Amniotic epithelial cell (primary cell): ENCODE measurements at regions not wholly inside any gene's neighbourhood (a gene's known extent, or its start where the extent isn't known, plus 50 kb on each side); places are given as distances from the start of the nearest gene placed in this dataset.
"Not testable (repeated sequence)": the region's sequence is repeated elsewhere in the genome, so short reads cannot be mapped to it uniquely, and the experiment has no call there.

Experiments used
- DNase-seq: peaks from one replicate; pipeline ENCODE4 v3.0.0-alpha.2; 2010; ENCODE audit warnings: low read depth

- DNase-seq, result no peak
Measured at GRCh38 chr5:25020454-25020853, 375.7 kb upstream of the CDH10 start.

DNA sequence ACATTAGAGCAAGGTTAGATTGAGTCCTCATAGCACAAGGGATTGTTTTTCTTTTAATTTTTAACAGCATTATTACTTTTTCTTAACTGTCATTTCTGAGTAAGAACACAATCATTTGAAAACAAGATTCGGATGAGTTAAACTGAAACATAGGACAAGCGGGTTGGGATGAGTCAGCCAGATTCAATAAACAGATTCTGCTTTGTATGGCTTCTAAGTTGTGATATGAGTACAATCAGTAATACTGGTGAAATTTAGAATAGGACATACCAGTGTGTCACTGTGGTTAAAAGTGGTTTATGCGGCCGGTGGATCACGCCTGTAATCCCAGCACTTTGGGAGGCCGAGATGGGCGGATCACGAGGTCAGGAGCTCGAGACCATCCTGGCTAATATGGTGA lies 364.3 kb upstream of the CDH10 start:
- DNase-seq, result no peak

DNA sequence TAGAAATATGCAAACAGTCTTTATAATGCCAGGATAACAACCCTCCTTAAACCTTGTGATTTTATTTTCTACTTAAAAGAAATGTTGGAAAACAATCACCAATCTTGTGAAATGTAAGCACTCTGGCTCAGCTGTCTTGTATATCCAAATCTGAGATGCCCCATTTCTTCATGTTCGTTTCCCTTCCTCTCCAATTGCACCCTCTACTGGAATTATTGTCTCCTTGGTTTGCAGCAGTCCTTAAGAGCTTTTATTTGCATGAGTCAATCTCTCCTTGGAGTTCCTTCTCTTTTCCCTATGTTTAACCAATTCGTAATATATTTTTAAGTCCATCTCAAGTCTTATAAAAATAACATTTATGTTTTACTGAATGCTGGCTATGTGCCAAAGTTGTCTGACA lies 362.0 kb upstream of the CDH10 start:
- DNase-seq, result no peak

DNA sequence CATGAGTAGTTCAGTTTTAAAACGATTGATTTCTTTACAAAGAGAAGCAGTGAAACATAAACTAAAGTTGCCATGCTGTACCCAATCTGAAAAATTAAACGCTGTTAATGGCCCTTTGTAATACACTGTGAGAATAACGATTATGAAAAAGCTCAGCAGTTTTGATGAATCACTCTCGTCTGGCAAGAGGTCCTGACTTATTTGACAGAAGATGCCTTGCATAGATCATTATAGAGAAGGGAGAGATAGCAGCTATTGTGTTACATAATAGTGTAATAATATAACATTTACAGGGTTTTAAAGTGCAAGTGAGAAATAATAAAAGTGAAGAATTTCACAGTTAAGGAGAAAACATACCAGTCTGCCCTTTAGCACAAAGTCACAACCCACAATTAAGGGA lies 361.5 kb upstream of the CDH10 start:
- DNase-seq, result no peak

GRCh38 chr5:25005431-25005830 lies 360.7 kb upstream of the CDH10 start:
- DNase-seq, result no peak

- no peak for DNase-seq
Measured at GRCh38 chr5:25002371-25002770, 357.6 kb upstream of the CDH10 start.

DNA sequence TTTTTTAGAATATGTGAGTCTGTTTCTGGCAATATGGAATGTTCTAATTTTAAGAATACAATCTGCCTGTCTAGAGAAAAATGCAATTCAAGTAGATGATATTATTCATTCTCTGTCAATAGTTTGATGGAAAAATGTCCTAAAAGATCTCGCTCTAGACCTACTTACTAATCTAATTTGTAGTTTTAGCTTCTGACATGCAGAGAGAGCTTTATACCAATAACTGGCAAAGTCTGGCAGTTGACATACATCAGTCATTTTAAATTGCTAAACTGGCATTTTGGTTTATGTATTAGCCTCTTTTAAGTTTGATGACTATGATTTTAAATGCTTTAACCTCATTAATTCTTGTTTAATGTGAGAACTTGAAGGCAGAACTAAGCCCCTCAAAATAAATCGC lies 355.0 kb upstream of the CDH10 start:
- DNase-seq, result no peak

GRCh38 chr5:24998641-24999040 lies 353.9 kb upstream of the CDH10 start:
- no peak for DNase-seq

DNA sequence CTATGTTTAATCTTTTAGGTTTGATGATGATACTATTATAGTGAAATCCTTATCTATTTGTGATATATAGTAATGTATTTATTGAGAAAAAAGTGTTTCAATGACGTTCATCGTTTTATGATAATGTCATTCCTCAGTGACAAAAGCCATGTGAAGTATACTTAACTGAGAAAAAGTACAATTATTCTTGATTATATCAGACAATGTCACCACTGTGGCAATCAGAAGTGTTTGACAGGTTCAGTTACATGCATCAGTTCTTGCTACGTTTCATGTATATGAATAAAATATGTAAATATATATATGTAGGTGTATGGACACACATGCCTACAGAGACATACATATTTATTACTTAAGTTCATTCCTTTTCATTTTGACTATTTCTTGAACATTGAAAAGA lies 341.5 kb upstream of the CDH10 start:
- no peak for DNase-seq

DNA sequence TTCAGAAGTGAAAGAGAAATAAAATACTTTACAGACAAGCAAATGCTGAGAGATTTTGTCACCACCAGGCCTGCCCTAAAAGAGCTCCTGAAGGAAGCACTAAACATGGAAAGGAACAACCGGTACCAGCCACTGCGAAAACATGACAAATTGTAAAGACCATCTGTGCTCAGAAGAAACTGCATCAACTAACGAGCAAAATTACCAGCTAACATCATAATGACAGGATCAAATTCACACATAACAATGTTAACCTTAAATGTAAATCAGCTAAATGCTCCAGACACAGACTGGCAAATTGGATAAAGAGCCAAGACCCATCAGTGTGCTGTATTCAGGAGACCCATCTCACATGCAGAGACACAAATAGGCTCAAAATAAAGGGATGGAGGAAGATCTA lies 333.8 kb upstream of the CDH10 start:
- DNase-seq, result not testable (repeated sequence)

DNA sequence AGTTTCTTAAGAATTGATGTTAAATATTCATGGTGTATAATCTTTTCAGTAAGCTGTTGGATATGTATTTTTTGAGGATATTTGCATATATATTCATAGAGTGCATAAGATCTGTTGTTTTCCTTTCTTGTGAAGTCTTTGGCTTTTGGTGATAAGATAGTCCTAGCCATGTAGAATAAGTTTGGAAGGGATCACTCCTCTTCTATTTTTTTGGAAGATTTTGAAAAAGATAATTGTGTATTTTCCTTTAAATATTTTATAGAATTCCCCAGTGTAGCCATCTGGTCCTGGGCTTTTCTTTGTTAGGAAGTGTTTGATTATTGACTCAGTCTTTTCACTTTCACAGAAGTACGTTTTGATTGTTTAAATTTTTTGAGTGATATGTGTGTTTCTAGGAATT lies 318.8 kb upstream of the CDH10 start:
- no peak for DNase-seq

DNA sequence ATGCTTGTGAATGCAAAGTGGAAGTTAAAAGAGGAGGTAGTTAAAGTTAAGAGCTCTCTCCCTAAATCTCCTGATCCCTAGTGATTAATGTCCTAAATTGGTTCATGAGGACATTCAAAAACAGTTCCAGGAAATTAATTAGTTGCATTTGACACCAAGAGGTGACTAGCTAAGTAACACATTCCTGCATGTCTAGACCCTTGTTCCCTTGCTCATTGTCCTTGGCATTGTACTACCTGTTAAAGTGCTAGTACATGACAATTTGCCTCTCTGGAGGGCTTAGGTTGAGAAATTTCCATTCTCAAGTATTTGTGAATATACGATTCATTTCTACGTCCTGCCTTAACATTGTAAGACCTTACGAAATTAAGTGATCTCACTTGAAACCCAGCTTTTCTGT lies 278.6 kb upstream of the CDH10 start:
- no peak for DNase-seq

DNA sequence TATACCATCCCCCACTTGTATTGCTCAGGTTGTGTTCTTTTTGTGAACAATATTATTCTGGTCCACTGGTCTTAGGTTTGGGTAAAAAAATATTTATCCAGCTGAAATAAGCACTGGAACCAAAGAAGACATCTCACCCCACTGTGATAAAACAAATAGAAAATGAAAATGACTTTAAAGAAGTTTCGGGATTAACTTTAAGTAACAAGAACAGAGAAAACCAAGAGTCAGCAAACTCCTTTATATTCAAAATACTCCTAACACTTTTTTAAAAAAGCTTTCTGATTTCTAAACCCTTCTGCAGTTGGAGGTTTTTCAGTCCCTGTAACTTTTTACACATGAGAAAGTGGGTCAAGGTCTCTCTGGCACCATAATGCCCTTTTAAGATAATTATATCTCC lies 273.9 kb upstream of the CDH10 start:
- DNase-seq, result no peak

GRCh38 chr5:24916863-24917262 lies 272.1 kb upstream of the CDH10 start:
- no peak for DNase-seq

DNA sequence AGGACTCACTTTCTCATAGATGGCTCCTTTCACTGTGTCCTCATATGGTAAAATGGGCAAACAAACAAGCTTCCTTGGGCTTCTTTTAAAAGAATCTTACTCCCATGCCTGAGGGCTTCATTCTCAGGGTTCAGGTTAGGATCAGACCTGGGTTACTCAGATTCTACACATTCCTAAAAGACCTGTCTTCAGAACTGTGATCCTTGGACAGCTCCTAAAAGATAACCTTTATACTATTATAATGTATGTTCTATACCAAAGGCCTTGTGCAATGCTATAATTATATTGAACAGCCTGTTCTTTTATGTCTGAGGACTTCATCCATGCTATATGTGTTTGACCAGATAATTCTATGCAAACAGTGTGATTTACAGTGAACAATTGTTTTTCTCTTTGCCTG lies 264.4 kb upstream of the CDH10 start:
- DNase-seq, result no peak

GRCh38 chr5:24906689-24907088 lies 261.9 kb upstream of the CDH10 start:
- no peak for DNase-seq

GRCh38 chr5:24904981-24905517 lies 260.3 kb upstream of the CDH10 start:
- no peak for DNase-seq

GRCh38 chr5:24899180-24899579 lies 254.4 kb upstream of the CDH10 start:
- no peak for DNase-seq

- no peak for DNase-seq
Measured at GRCh38 chr5:24864244-24864643, 219.5 kb upstream of the CDH10 start.

DNA sequence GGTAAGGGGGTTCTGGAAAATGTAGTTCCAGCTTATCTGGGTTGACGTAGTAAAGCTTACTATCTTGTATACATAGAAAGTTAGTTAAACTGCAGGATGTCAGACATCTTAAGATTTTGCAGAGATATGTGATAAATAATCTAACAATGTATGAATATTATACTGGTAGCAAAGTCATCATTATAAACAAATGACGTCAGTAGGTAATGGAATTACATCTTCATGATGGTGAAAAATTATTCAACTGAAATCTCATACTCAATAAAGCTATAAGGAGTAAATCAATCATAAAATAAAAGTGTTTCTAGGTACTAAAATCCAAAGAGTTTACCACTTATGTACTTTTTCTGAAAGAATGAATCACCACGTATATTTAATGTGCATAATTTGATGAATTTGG lies 217.3 kb upstream of the CDH10 start:
- DNase-seq, result no peak

DNA sequence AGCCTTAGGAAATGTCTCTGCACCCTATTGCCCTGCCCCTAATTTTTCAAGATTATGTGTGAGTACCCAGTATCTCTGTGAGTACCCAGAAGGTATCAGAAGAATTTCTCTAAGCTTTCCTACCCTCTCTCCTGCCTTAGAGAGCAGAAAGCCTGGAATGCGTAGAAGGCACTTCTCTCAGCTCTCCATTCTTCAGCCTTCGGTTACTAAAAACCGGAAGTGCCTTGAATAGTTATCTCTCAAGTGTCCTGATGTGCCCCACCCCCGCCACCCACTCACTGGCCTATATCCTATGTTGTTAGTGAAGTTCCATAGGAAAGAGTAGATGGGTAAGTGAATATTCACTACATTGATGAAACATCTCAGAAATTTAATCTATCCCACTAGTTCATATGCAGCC lies 210.7 kb upstream of the CDH10 start:
- DNase-seq, result no peak

- DNase-seq, result no peak
Measured at GRCh38 chr5:24854850-24855249, 210.1 kb upstream of the CDH10 start.

GRCh38 chr5:24854350-24854749 lies 209.6 kb upstream of the CDH10 start:
- no peak for DNase-seq

DNA sequence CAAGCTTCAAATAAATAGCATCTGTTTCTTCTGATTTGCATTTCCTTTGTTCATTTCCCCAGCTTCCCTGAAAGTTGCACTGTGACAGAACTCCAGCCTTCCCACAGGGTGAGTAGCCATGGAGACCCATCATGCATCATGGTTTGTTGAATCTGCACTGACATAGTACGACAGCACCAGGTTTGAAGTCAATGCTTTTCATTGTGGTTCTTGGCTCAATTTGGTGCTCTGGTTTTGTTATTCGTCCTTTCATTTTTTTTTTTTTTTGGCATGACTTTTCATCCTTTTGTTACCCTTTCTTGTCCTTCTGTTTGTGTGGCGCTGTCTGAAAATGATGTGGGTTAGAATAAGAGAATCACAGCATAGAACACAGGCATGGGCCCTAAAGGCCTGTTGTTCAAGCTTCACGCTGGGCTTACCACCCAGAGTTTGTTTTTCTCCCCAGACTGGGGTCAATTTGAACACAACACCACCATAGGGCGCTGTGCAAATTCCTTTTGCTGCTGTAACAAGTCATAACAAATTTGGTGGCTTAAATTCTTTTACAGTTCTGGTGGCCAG lies 206.2 kb upstream of the CDH10 start:
- no peak for DNase-seq

DNA sequence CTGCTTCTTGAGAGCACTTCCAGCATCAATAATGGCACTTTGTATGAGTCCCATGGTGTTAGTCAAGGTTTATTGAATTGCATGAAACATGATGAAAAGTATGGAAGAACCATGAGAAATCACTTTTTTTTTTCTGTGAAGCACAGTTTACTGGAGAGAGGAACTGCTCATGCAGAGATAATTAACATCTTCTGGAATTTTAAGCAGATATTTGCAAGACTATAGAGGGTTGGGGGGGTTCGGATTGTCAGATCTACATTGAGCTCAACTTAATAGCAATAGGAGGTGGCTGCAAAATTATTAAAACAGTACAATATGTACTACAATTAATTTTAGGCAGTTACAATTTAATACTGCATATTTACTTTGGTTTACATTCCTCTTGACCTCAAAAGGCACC lies 204.4 kb upstream of the CDH10 start:
- DNase-seq, result no peak
